ENCODE measurements at regions not wholly inside any gene's neighbourhood (a gene's known extent, or its start where the extent isn't known, plus 50 kb on each side); places are given as distances from the start of the nearest gene placed in this dataset.
"Not testable (repeated sequence)": the region's sequence is repeated elsewhere in the genome, so short reads cannot be mapped to it uniquely, and the experiment has no call there.

GRCh38 chr2:3104958-3105813, 272.4 kb downstream of the EIPR1 start:
- H3K27ac ChIP-seq (ENCODE audit: low read depth, low read length); intact Hi-C loops (cut with micrococcal nuclease); H3K4me1 ChIP-seq (ENCODE audit: control insufficient read depth in 1 of 2, insufficient read depth in 2 of 2, low read length in 2 of 2); H4K20me1 ChIP-seq (ENCODE audit: insufficient read depth); H3K36me3 ChIP-seq (ENCODE audit: control insufficient read depth in 1 of 2, insufficient read depth in 2 of 2, low read length in 2 of 2); H3K4me3 ChIP-seq (replicated peaks in 1 of 2; ENCODE audit: low read depth in 1 of 2, low read length in 2 of 2); H3K9ac ChIP-seq (ENCODE audit: low read length); DNase-seq (ENCODE audit: low read depth, low spot score); RAD21 ChIA-PET (ENCODE audit: low non-redundant PET in 1 of 2, low total read pairs in 2 of 2, uncharacterized antibody in 2 of 2, unreplicated experiment in 2 of 2); CTCF ChIA-PET; H2AFZ ChIP-seq (ENCODE audit: low read depth, low read length, poor library complexity, severe bottlenecking); H3K79me2 ChIP-seq (ENCODE audit: insufficient read depth, low read length); H3K9me2 ChIP-seq (ENCODE audit: insufficient read depth); H3K4me2 ChIP-seq (ENCODE audit: low read length); ATAC-seq; POLR2A ChIA-PET; BruUV-seq (replicated peaks); H3K9me3 ChIP-seq (ENCODE audit: control insufficient read depth in 1 of 2, insufficient read depth in 1 of 2, low read depth in 1 of 2, low read length in 2 of 2): not testable (repeated sequence)
- peaks cover 13% of the 10 kb centered on the region for H3K27me3 ChIP-seq (ENCODE audit: insufficient read depth, low read length)

GRCh38 chr2:3104261-3104660, 273.4 kb downstream of the EIPR1 start:
- POLR2A ChIA-PET: no interaction called here
- Histone ChIP-seq H3K4me3 (replicated peaks in 1 of 2; ENCODE audit: low read depth in 1 of 2, low read length in 2 of 2) (no peak overlapping the region), H3K79me2 (ENCODE audit: insufficient read depth, low read length) (no peaks in the 10 kb centered on the region), H4K20me1 (ENCODE audit: insufficient read depth) (no peaks in the 10 kb centered on the region), H3K9me2 (ENCODE audit: insufficient read depth) (no peaks in the 10 kb centered on the region), H3K27me3 (ENCODE audit: insufficient read depth, low read length) (peaks cover 18% of the 10 kb centered on the region), H3K9me3 (ENCODE audit: control insufficient read depth in 1 of 2, insufficient read depth in 1 of 2, low read depth in 1 of 2, low read length in 2 of 2) (no peaks in the 10 kb centered on the region), H3K4me1 (ENCODE audit: control insufficient read depth in 1 of 2, insufficient read depth in 2 of 2, low read length in 2 of 2) (no peaks in the 10 kb centered on the region; a peak in 1 of 4 replicates), H3K36me3 (ENCODE audit: control insufficient read depth in 1 of 2, insufficient read depth in 2 of 2, low read length in 2 of 2) (no peaks in the 10 kb centered on the region), H3K27ac (ENCODE audit: low read depth, low read length) (no peak overlapping the region), H2AFZ (ENCODE audit: low read depth, low read length, poor library complexity, severe bottlenecking) (no peak overlapping the region), H3K4me2 (ENCODE audit: low read length) (no peak overlapping the region), H3K9ac (ENCODE audit: low read length) (no peak overlapping the region)
- TF ChIP-seq CBX3 (IDR thresholded peaks at IDR 0.05; ENCODE audit: low read depth): no peak
- no peak for TF ChIP-seq JUND (IDR thresholded peaks at IDR 0.05)
- TF ChIP-seq MAX (IDR thresholded peaks at IDR 0.05): no peak
- TF ChIP-seq YY1 (IDR thresholded peaks at IDR 0.05; ENCODE audit: extremely low read depth, insufficient replicate concordance, low read depth, low read length): no peak
- TF ChIP-seq TCF7L2 (IDR thresholded peaks at IDR 0.05; ENCODE audit: borderline replicate concordance, extremely low read depth, insufficient read depth, insufficient read length): no peak
- TF ChIP-seq ZFX (IDR thresholded peaks at IDR 0.05): no peak
- no peak for TF ChIP-seq POLR2AphosphoS5 (IDR thresholded peaks at IDR 0.05; ENCODE audit: low read depth, low read length)
- no peak for TF ChIP-seq ATF3 (IDR thresholded peaks at IDR 0.05)
- no peak for TF ChIP-seq SIN3A (IDR thresholded peaks at IDR 0.05; ENCODE audit: low read depth)
- no peak for TF ChIP-seq REST (IDR thresholded peaks at IDR 0.05; ENCODE audit: low read depth)
- DNase-seq (ENCODE audit: low read depth, low spot score) (no peak), ATAC-seq (no peak)
- intact Hi-C loops (cut with micrococcal nuclease): no loop called here
- RAD21 ChIA-PET (ENCODE audit: low non-redundant PET in 1 of 2, low total read pairs in 2 of 2, uncharacterized antibody in 2 of 2, unreplicated experiment in 2 of 2): no interaction called here
- CTCF ChIA-PET: no interaction called here
- no TSS peak for BruUV-seq (replicated peaks)

Measured in HCT116 (cell line).